ENCODE measurements at regions not wholly inside any gene's neighbourhood (a gene's known extent, or its start where the extent isn't known, plus 50 kb on each side); places are given as distances from the start of the nearest gene placed in this dataset.

- H3K36me3 Mint-ChIP-seq, result no peaks in the 10 kb centered on the region
- H3K27me3 Mint-ChIP-seq (ENCODE audit: low read depth in 3 of 3), result no peaks in the 10 kb centered on the region
- no peak overlapping the region for H3K4me3 Mint-ChIP-seq
- H3K9me3 Mint-ChIP-seq, result peaks cover 2 to 48% (median 19%) of the 10 kb centered on the region in 6 donors
- no peak for DNase-seq
- H3K4me1 Mint-ChIP-seq, result no peaks in the 10 kb centered on the region
- no peak overlapping the region for H3K27ac Mint-ChIP-seq
These were observed 507.6 kb upstream of the NRSN1 start for GRCh38 chr6:23618366-23618765.

GRCh38 chr6:23620911-23621401 lies 505.1 kb upstream of the NRSN1 start:
- H3K4me3 Mint-ChIP-seq, result no peak overlapping the region
- no peaks in the 10 kb centered on the region for H3K27me3 Mint-ChIP-seq (ENCODE audit: low read depth in 3 of 3)
- peaks cover 2 to 41% (median 16%) of the 10 kb centered on the region in 6 donors for H3K9me3 Mint-ChIP-seq
- no peaks in the 10 kb centered on the region for H3K36me3 Mint-ChIP-seq
- DNase-seq, result no peak
- no peaks in the 10 kb centered on the region for H3K4me1 Mint-ChIP-seq
- no peak overlapping the region for H3K27ac Mint-ChIP-seq

- no peak overlapping the region for H3K27ac Mint-ChIP-seq
- no peaks in the 10 kb centered on the region for H3K4me1 Mint-ChIP-seq
- H3K36me3 Mint-ChIP-seq, result peaks cover 0 to 2% (median 0%) of the 10 kb centered on the region in 3 donors
- H3K9me3 Mint-ChIP-seq, result peaks cover 6 to 21% (median 11%) of the 10 kb centered on the region in 6 donors
- H3K4me3 Mint-ChIP-seq, result no peak overlapping the region
- no peak for DNase-seq
- H3K27me3 Mint-ChIP-seq (ENCODE audit: low read depth in 3 of 3), result no peaks in the 10 kb centered on the region
These were observed 495.0 kb upstream of the NRSN1 start for GRCh38 chr6:23630726-23631635.

GRCh38 chr6:23633996-23634395 lies 492.0 kb upstream of the NRSN1 start:
- Mint-ChIP-seq H3K36me3 (no peaks in the 10 kb centered on the region), H3K27ac (no peak overlapping the region), H3K4me1 (no peaks in the 10 kb centered on the region), H3K4me3 (no peak overlapping the region), H3K9me3 (peaks cover 2 to 36% (median 9%) of the 10 kb centered on the region in 6 donors), H3K27me3 (ENCODE audit: low read depth in 3 of 3) (no peaks in the 10 kb centered on the region)
- no peak for DNase-seq

- H3K27ac Mint-ChIP-seq, result no peak overlapping the region
- H3K9me3 Mint-ChIP-seq, result peaks cover 2 to 36% (median 12%) of the 10 kb centered on the region in 6 donors
- H3K36me3 Mint-ChIP-seq, result no peaks in the 10 kb centered on the region
- H3K27me3 Mint-ChIP-seq (ENCODE audit: low read depth in 3 of 3), result no peaks in the 10 kb centered on the region
- DNase-seq, result no peak
- no peak overlapping the region for H3K4me3 Mint-ChIP-seq
- no peaks in the 10 kb centered on the region for H3K4me1 Mint-ChIP-seq
These were observed 490.9 kb upstream of the NRSN1 start for GRCh38 chr6:23635150-23635549.

- DNase-seq, result no peak
- peaks cover 3 to 35% (median 11%) of the 10 kb centered on the region in 6 donors for H3K9me3 Mint-ChIP-seq
- H3K27ac Mint-ChIP-seq, result no peak overlapping the region
- H3K36me3 Mint-ChIP-seq, result no peaks in the 10 kb centered on the region
- no peak overlapping the region for H3K4me3 Mint-ChIP-seq
- H3K4me1 Mint-ChIP-seq, result no peaks in the 10 kb centered on the region
- peaks cover 0 to 2% (median 0%) of the 10 kb centered on the region in 3 donors for H3K27me3 Mint-ChIP-seq (ENCODE audit: low read depth in 3 of 3)
These were observed 488.7 kb upstream of the NRSN1 start for GRCh38 chr6:23637296-23637695.

- peaks cover 0 to 5% (median 4%) of the 10 kb centered on the region in 6 donors for H3K9me3 Mint-ChIP-seq
- no peaks in the 10 kb centered on the region for H3K36me3 Mint-ChIP-seq
- no peaks in the 10 kb centered on the region for H3K4me1 Mint-ChIP-seq
- H3K27me3 Mint-ChIP-seq (ENCODE audit: low read depth in 3 of 3), result peaks cover 0 to 5% (median 0%) of the 10 kb centered on the region in 3 donors
- no peak overlapping the region for H3K27ac Mint-ChIP-seq
- H3K4me3 Mint-ChIP-seq, result no peak overlapping the region
- DNase-seq, result no peak
These were observed 483.2 kb upstream of the NRSN1 start for GRCh38 chr6:23642849-23643248.

- Mint-ChIP-seq H3K27me3 (ENCODE audit: low read depth in 3 of 3) (peaks cover 0 to 3% (median 0%) of the 10 kb centered on the region in 3 donors), H3K9me3 (peaks cover 0 to 10% (median 5%) of the 10 kb centered on the region in 6 donors), H3K27ac (no peak overlapping the region), H3K4me1 (no peaks in the 10 kb centered on the region), H3K4me3 (no peak overlapping the region), H3K36me3 (no peaks in the 10 kb centered on the region)
- DNase-seq, result no peak
These were observed 479.0 kb upstream of the NRSN1 start for GRCh38 chr6:23647045-23647444.

GRCh38 chr6:23650676-23651075 lies 475.3 kb upstream of the NRSN1 start:
- H3K9me3 Mint-ChIP-seq, result peaks cover 4 to 13% (median 7%) of the 10 kb centered on the region in 6 donors
- no peak overlapping the region for H3K4me3 Mint-ChIP-seq
- H3K4me1 Mint-ChIP-seq, result no peaks in the 10 kb centered on the region
- H3K36me3 Mint-ChIP-seq, result no peaks in the 10 kb centered on the region
- no peak for DNase-seq
- no peak overlapping the region for H3K27ac Mint-ChIP-seq
- H3K27me3 Mint-ChIP-seq (ENCODE audit: low read depth in 3 of 3), result peaks cover 0 to 2% (median 0%) of the 10 kb centered on the region in 3 donors

GRCh38 chr6:23654745-23655144 lies 471.3 kb upstream of the NRSN1 start:
- no peaks in the 10 kb centered on the region for H3K4me1 Mint-ChIP-seq
- no peaks in the 10 kb centered on the region for H3K36me3 Mint-ChIP-seq
- DNase-seq, result no peak
- no peak overlapping the region for H3K4me3 Mint-ChIP-seq
- H3K27me3 Mint-ChIP-seq (ENCODE audit: low read depth in 3 of 3), result peaks cover 0 to 3% (median 0%) of the 10 kb centered on the region in 3 donors
- H3K9me3 Mint-ChIP-seq, result peaks cover 8 to 16% (median 12%) of the 10 kb centered on the region in 6 donors
- H3K27ac Mint-ChIP-seq, result no peak overlapping the region

- Mint-ChIP-seq H3K27me3 (ENCODE audit: low read depth in 3 of 3) (peaks cover 0 to 3% (median 0%) of the 10 kb centered on the region in 3 donors), H3K27ac (no peak overlapping the region), H3K4me3 (no peak overlapping the region), H3K36me3 (no peaks in the 10 kb centered on the region), H3K4me1 (no peaks in the 10 kb centered on the region), H3K9me3 (peaks cover 6 to 19% (median 10%) of the 10 kb centered on the region in 6 donors)
- no peak for DNase-seq
These were observed 470.5 kb upstream of the NRSN1 start for GRCh38 chr6:23655525-23655924.

GRCh38 chr6:23656255-23657194 lies 469.5 kb upstream of the NRSN1 start:
- no peak overlapping the region for H3K27ac Mint-ChIP-seq
- H3K27me3 Mint-ChIP-seq (ENCODE audit: low read depth in 3 of 3), result peaks cover 0 to 4% (median 0%) of the 10 kb centered on the region in 3 donors
- H3K4me1 Mint-ChIP-seq, result no peaks in the 10 kb centered on the region
- H3K36me3 Mint-ChIP-seq, result no peaks in the 10 kb centered on the region
- no peak overlapping the region for H3K4me3 Mint-ChIP-seq
- H3K9me3 Mint-ChIP-seq, result peaks cover 3 to 20% (median 9%) of the 10 kb centered on the region in 6 donors
- DNase-seq, result no peak

- Mint-ChIP-seq H3K4me3 (no peak overlapping the region), H3K4me1 (no peaks in the 10 kb centered on the region), H3K27me3 (ENCODE audit: low read depth in 3 of 3) (peaks cover 0 to 4% (median 0%) of the 10 kb centered on the region in 3 donors), H3K36me3 (no peaks in the 10 kb centered on the region), H3K9me3 (peaks cover 3 to 16% (median 5%) of the 10 kb centered on the region in 6 donors), H3K27ac (no peak overlapping the region)
- DNase-seq, result no peak
These were observed 466.9 kb upstream of the NRSN1 start for GRCh38 chr6:23659125-23659524.

Data from immature natural killer cell (primary cell).